GM18505 (cell line): ENCODE measurements at regions not wholly inside any gene's neighbourhood (a gene's known extent, or its start where the extent isn't known, plus 50 kb on each side); places are given as distances from the start of the nearest gene placed in this dataset.
"Not testable (repeated sequence)": the region's sequence is repeated elsewhere in the genome, so short reads cannot be mapped to it uniquely, and the experiment has no call there.

ENCODE experiments used
- ATAC-seq: cut with Tn5 transposase; IDR thresholded peaks from one replicate; pipeline ENCODE4 v1.9.1; 2021; ENCODE audit not compliant: unreplicated experiment
- POLR2A ChIP-seq: IDR thresholded peaks from 4 replicates; pipeline ENCODE4 v1.6.1; 2011; ENCODE audit warnings: borderline replicate concordance; ENCODE audit not compliant: insufficient read depth, insufficient read length; ENCODE audit errors: extremely low read depth

DNA sequence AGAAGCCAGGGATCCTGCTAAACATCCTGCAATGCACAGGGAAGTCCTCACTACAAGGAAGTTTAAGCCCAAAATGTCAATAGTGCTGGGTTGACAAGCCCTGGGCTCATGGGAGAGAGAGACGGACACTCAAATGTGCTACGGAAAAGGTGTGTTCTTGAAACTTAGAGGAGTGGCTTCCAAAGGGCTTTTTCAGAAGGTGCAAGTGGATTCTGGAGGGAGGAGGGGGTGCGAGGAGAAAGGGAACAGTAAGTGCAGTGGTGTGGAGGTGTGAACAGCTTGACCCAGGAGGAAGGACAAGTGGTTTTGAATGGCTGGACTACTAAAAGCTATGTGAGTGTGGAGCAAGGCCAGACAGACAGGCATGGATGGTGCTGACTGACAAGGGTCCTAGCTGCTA, 50.4 kb upstream of the CECR2 start:
- no peak for TF ChIP-seq POLR2A
- ATAC-seq = no peak

DNA sequence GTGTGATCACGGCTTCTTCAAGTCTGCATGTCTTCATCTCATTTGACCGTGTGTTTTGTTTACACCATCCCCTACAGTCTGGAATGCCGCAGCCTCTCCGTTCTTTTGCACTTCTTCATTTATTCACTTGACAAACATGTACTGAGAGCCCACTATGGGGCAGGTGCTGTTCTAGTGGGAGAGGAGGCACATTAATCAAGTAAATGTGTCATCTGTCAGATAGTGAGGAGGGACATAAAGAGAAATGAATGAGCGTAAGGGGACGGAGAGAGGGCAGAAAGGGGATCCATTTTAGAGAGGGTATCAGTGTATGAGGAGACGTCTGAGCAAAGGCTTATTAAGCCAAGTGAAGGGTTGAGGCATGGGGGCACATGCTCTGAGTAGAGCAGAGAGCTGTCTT, 54.0 kb upstream of the CECR2 start:
- no peak for TF ChIP-seq POLR2A
- ATAC-seq = no peak

DNA sequence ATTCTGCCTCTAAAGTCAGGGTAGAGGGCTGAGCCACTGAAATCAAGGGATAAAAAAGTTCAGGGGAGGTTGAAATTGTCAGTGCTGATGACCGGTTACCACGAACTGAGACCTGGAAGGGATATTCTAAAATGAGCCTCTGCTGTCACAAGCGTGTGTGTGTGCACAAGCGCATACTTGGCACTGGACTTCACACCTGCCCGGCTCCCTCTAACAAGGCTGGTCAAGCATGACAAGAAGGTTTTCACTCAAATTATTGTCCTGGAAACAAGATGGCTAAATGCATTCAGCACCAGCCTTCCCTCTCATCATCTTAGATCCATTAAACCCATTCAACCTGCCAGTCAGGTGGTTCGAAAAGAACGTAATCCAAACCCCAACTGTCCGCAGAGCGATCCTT, 54.8 kb upstream of the CECR2 start:
- ATAC-seq = no peak
- TF ChIP-seq POLR2A = no peak

DNA sequence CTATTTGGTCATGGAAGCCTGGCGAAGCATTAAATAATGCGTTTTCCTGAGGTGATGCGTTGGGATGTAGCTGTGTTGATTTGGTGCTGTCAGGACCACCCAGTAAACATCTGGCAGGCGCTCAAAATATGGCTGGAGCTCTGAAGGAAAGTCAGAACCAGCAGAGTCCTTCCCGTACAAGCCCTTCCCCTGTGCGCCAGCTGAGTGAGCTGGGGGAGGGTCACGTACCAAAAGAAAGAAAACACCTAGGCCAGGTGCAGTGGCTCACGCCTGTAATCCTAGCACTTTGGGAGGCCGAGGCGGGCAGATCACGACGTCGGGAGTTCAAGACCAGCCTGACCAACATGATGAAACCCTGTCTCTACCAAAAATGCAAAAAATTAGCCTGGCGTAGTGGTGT, 55.6 kb upstream of the CECR2 start:
- ATAC-seq = no peak
- TF ChIP-seq POLR2A = no peak

DNA sequence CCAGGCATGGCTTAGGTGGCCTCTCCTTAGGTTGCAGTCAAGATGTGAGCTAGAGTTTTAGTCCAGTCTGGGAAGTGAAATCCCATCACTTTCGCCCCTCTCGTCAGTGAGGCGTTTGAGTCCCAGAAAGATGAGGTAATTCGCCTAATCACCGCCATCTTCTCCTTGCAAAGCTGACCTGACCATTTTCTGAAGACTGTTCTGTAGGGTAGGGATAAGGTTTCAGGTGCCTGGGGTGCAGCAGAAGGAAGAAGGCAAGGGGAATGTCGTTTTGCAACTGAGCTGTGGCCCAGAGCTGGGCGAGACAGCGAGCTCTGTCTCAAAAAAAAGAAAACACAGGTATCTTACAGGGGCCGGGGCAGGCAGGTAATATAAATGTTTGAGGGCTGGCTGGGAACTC, 61.7 kb upstream of the CECR2 start:
- no peak for TF ChIP-seq POLR2A

DNA sequence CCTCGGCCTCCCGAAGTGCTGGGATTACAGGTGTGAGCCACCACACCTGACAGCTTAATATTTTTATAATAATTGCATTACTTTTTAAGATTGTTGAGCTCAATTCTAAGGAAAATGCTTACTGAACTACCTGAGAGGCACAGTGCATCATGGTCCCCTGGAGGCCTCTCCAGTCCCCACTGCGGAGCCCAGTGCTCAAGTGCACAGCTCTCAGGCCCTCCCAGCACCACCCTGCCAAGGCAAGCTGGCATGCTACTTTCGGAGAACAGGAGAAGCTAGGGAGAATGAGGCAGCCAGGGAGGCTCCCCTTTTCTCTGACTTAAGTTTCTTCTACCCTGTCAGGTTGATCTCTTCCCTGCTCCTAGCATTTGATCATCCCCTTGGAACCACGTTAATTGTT, 64.2 kb upstream of the CECR2 start:
- no peak for ATAC-seq
- no peak for TF ChIP-seq POLR2A

More for the DNA sequence above, 61.7 kb upstream of the CECR2 start:
- ATAC-seq = no peak

DNA sequence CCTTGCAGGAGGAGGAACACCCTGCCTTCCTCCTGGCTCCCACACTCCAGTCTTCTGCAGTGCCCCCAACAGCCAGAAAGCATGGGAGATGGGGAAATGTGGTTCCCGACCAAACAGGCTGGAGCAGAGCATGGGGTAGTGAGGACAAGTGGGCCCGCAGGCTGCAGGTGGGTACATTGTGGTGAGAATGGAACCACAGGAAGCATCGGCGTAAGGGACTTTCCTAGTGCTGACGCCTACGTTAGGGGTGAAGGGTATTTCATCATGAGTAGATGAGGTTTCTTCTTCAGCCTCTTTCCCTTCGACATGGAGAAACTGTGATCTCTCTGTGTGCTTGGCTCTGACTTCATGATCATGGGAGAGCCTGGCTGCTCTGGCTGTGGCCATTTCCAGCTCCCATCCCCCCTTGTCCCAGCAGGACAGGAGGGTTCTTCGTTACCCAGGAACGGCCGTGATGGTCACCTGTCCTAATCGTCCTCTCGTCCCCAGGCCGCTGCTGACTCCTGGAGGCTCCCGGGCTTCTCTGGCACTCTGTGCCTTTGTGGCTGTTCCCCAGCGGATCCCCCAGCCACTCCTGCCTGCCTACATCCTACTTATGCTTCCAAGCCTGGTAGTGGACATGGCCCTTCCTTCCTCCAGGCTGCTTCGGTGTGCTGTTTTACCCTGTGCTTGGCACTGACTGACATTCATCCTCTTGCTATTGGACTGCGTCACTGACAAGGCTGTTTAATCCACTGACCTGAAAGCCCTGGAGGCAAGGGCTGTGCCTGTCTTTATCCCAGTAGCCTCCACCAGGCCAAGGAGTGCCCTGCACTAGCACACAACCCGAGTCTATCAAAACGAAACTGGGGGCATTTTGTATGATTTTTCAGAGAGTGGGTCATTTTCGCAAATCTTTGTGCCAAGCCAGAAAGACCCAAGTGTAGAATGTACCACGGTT, 65.2 kb upstream of the CECR2 start:
- peak; percentile 61 for ATAC-seq
- no peak for TF ChIP-seq POLR2A

DNA sequence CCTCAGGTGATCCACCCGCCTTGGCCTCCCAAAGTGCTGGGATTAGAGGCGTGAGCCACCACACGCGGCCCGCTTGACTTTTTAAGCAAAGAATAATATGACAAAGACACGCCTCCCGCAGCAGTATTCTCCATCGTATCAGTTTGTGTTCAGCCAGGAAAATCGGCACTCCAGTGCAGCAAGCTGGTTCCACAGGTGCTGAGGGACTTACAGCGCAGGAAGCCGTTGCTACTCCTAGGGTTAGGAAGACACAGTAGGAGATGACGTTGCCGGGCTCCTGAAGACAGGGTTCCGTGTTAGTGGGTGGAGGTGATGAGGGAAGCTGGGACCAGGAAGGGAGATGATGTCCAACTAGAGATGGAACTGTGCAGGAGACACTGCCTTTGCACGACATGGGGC, 65.8 kb upstream of the CECR2 start:
- ATAC-seq = no peak

DNA sequence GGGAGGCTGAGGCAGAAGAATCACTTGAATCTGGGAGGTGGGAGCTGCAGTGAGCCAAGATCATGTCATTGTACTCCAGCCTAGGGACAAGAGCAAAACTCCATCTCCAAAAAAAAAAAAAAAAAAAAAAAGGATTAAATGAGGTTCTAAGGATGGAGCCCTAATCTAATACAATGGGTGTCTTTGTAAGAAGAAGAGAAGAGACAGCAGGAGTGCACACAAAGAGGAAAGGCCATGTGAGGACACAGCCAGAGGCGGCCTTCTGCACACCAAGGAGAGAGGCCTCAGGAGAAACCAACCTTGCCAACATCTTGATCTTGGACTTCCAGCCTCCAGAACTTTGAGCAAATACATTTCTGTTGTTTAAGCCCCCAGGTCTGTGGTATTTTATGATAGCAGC, 66.6 kb upstream of the CECR2 start:
- no peak for TF ChIP-seq POLR2A
- no peak for ATAC-seq

More for the DNA sequence above, 65.8 kb upstream of the CECR2 start:
- TF ChIP-seq POLR2A = no peak

DNA sequence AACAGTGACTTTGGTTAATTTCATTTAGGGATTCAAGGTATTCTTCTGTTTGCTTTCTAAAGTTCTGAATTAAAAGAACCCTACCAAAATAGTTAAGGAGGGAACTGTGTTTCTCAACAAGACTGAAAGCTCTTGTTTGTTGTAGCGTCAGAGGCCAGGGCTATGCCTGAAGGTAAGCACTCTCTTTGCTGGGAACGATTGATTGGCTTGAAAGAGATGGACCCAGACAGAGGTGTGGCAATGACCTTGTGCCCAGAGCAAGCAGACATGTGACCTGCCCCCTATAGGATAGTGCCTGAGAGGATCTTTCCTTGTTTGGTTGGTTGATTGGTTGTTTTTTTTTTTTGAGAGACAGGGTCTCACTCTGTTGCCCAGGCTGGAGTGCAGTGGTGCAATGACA, 68.3 kb upstream of the CECR2 start:
- ATAC-seq = no peak
- TF ChIP-seq POLR2A = no peak

DNA sequence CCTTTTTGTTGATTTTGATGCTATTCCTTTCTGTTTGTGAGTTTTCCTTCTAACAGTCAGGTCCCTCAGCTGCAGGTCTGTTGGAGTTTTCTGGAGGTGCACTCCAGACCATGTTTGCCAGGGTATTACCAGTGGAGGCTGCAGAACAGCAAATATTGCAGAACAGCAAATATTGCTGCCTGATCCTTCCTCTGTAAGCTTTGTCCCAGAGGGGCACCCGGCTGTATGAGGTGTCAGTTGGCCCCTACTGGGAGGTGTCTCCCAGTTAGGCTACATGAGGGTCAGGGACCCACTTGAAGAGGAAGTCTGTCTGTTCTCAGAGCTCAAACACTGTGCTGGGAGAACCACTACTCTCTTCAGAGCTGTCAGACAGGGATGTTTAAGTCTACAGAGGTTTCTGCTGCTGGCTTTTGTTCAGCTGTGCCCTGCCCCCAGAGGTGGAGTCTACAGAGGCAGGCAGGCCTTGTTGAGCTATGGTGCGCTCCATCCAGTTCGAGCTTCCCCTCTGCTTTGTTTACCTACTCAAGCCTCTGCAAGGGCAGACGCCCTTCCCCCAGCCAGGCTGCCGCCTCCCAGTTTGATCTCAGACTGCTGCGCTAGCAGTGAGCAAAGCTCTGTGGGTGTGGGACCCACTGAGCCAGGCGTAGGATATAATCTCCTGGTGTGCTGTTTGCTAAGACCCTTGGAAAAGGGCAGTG, 70.3 kb upstream of the CECR2 start:
- ATAC-seq = not testable (repeated sequence)

DNA sequence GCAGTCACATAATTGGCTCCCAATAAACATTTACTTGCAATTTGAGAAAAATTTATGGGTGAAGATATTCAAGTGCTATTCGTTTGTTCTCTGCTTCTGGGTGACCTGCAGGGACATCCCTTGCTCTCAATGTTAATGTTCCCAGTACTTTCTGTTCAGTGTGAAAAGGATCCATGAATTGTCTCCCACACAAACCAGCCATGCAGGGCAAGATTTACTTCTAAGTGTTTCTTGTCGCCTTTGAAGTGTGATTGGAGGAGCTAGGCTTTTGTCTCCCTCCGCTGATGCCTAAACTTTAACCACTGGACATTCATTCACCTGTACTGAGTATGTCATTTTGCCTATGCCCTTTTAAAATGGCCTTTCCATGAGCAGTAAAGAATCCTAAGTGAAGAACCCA, 66.4 kb upstream of the ADA2 start:
- no peak for ATAC-seq
- no peak for TF ChIP-seq POLR2A

DNA sequence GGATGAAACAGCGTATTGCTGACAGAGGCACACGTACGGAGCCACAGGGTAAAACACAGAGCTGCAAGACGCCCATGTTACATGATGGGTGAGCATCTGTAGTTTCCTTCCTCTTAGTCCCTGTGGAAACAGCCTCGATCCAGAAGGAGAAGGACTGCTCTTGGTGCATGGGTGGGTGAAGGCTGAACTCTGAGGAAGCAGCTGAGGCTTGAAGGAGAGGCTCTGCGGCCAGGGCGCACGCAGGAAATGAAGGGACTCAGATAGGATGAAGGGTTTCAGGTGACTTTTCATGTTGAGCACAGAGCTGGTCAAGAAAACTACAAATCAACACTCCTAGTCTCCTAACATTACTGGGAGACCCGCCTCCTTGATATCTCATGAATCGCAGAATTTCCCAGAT, 65.7 kb upstream of the ADA2 start:
- ATAC-seq = no peak
- no peak for TF ChIP-seq POLR2A

DNA sequence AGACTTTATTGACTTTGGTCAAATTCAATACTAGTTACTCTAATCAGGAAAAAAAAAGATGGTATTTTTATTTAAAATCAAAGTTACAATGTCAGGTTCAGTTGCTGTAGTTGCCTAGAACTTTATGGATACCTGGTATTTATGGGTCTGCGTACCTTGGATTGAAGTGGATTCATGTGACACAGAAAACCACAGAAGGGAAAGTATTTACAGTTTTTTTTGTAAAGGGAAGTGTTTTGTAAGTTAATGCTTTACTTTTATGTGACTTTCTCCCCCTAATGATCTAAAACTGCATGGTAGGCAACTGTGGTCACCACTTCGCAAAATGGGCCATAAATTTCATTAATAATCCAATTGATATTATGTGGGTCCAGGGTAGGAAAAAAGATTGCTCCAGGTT, 65.2 kb upstream of the ADA2 start:
- no peak for ATAC-seq
- TF ChIP-seq POLR2A = no peak

DNA sequence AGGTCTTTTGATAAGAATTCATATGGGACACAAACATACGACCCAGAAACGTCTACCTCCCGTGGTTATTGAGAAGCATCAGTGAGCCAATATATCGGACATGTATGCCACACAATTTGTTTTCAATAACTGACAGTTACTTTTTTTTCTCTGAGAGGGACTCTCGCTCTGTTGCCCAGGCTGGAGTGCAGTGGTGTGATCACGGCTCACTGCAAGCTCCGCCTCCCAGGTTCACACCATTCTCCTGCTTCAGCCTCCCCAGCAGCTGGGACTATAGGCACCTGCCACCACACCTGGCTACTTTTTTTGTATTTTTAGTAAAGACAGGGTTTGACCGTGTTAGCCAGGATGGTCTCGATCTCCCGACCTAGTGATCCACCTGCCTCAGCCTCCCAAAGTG, 64.6 kb upstream of the ADA2 start:
- ATAC-seq = not testable (repeated sequence)
